ENCODE measurements at regions not wholly inside any gene's neighbourhood (a gene's known extent, or its start where the extent isn't known, plus 50 kb on each side); places are given as distances from the start of the nearest gene placed in this dataset.

DNA sequence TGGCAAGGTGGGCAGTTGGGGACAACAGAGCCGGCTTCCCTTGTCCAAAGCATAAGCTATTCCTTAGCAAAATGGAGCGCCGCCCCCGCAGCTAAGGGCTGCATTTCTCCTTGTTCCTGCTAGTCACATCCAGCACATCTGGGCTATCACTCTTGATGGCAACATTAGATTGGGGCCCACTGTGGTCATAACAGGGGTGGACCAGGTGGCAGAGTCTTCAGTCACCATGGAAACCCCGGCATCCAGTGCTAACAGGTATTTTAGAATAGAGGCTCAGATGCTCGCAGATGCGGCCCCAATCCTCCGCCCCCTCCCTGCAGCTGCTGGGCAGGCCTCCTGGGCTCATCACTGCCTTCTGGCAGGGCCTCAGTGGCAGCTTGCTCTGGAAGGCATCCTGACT lies 125.9 kb downstream of the GPCPD1 start:
- TF ChIP-seq EZH2 (IDR thresholded peaks at IDR 0.05; ENCODE audit: low read length, missing control alignments), result no peak
- TF ChIP-seq, protein P1, sequence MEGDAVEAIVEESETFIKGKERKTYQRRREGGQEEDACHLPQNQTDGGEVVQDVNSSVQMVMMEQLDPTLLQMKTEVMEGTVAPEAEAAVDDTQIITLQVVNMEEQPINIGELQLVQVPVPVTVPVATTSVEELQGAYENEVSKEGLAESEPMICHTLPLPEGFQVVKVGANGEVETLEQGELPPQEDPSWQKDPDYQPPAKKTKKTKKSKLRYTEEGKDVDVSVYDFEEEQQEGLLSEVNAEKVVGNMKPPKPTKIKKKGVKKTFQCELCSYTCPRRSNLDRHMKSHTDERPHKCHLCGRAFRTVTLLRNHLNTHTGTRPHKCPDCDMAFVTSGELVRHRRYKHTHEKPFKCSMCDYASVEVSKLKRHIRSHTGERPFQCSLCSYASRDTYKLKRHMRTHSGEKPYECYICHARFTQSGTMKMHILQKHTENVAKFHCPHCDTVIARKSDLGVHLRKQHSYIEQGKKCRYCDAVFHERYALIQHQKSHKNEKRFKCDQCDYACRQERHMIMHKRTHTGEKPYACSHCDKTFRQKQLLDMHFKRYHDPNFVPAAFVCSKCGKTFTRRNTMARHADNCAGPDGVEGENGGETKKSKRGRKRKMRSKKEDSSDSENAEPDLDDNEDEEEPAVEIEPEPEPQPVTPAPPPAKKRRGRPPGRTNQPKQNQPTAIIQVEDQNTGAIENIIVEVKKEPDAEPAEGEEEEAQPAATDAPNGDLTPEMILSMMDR (conservative IDR thresholded peaks at IDR 0.05 in 1 of 2, IDR thresholded peaks at IDR 0.05 in 1 of 2; ENCODE audit: low read depth in 1 of 2, low read length in 2 of 2), result no peak
